DND-41 (cell line): ENCODE measurements at regions not wholly inside any gene's neighbourhood (a gene's known extent, or its start where the extent isn't known, plus 50 kb on each side); places are given as distances from the start of the nearest gene placed in this dataset.
"Not testable (repeated sequence)": the region's sequence is repeated elsewhere in the genome, so short reads cannot be mapped to it uniquely, and the experiment has no call there.

ENCODE experiments used
- ATAC-seq: fragments of 200-7000 bp; cut with Tn5 transposase; 3 replicates; pipeline ENCODE4 v1.9.1; 2021; ENCODE audit warnings: low read depth; ENCODE audit not compliant: insufficient read depth
- DNase-seq: peaks from one replicate; pipeline ENCODE4 v3.0.0-alpha.2; 2020
- H2AFZ ChIP-seq: 2 replicates; pipeline ENCODE4 v1.6.0; 2012; ENCODE audit warnings: low read depth, low read length
- H3K27ac ChIP-seq: 2 replicates; pipeline ENCODE4 v1.5.1; 2012; ENCODE audit warnings: low read length, inconsistent platforms
- H3K27me3 ChIP-seq: fragments of 200-600 bp; sonication (generic); 2 replicates; pipeline ENCODE4 v1.6.0; 2012; ENCODE audit warnings: low read length, mild to moderate bottlenecking, inconsistent platforms; ENCODE audit not compliant: insufficient read depth, poor library complexity
- H3K36me3 ChIP-seq: 2 replicates; pipeline ENCODE4 v1.5.1; 2012; ENCODE audit warnings: low read length, inconsistent platforms; ENCODE audit not compliant: insufficient read depth
- H3K4me1 ChIP-seq: 2 replicates; pipeline ENCODE4 v1.5.1; 2012; ENCODE audit warnings: mild to moderate bottlenecking, low read length; ENCODE audit not compliant: insufficient read depth
- H3K4me2 ChIP-seq: 2 replicates; pipeline ENCODE4 v1.6.0; 2012; ENCODE audit warnings: mild to moderate bottlenecking, moderate library complexity, low read length, inconsistent platforms; ENCODE audit not compliant: insufficient read depth
- H3K4me3 ChIP-seq, 2 experiments: fragments of 200-600 bp in 1 of 2; shearing (Covaris generic) in 1 of 2; 2 replicates each; pipeline ENCODE4 v1.5.1; 2012 to 2016; ENCODE audit warnings: inconsistent platforms in 2 of 2, low read length in 2 of 2, mild to moderate bottlenecking in 2 of 2, low read depth in 1 of 2, moderate library complexity in 1 of 2
- H3K79me2 ChIP-seq: 2 replicates; pipeline ENCODE4 v1.6.0; 2012; ENCODE audit warnings: low read length, inconsistent platforms; ENCODE audit not compliant: insufficient read depth
- H3K9ac ChIP-seq: 2 replicates; pipeline ENCODE4 v1.6.0; 2012; ENCODE audit warnings: low read depth, mild to moderate bottlenecking, inconsistent platforms, low read length, moderate library complexity
- H3K9me3 ChIP-seq: 2 replicates; pipeline ENCODE4 v1.5.1; 2012; ENCODE audit warnings: low read length, moderate library complexity, mild to moderate bottlenecking, inconsistent platforms; ENCODE audit not compliant: insufficient read depth, severe bottlenecking
- H4K20me1 ChIP-seq: 2 replicates; pipeline ENCODE4 v1.6.0; 2012; ENCODE audit warnings: low read length; ENCODE audit not compliant: insufficient read depth
- EZH2 ChIP-seq: IDR thresholded peaks from 3 replicates; pipeline ENCODE4 v1.6.1; 2012; ENCODE audit warnings: borderline replicate concordance, low read depth, mild to moderate bottlenecking, moderate library complexity, low read length, inconsistent platforms; ENCODE audit not compliant: severe bottlenecking
- TF ChIP-seq, protein P1 (sequence below): IDR thresholded peaks from 2 replicates; pipeline ENCODE4 v1.5.1; 2012; ENCODE audit warnings: borderline replicate concordance, low read length, moderate library complexity, mild to moderate bottlenecking; ENCODE audit not compliant: poor library complexity, severe bottlenecking; ENCODE audit errors: extremely low read depth

DNA sequence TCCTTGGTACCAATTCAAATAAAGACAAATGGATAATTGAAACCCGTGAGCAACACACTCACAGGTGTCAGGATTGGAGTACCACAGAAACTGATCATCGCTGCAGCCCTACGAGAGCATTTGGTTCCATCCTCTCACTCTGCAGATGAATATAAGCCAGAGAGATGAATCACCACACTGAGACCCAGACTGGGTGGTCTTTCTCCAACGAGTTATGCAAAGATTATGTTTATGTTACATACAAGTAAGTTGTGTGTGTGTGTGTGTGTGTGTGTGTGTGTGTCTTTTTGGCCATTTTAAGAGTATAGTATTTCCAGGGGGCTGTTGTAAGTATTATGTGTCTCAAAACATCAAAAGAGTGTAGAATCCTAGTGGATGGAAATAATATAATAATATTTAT lies 329.5 kb upstream of the ZFP42 start:
- TF ChIP-seq, protein P1, sequence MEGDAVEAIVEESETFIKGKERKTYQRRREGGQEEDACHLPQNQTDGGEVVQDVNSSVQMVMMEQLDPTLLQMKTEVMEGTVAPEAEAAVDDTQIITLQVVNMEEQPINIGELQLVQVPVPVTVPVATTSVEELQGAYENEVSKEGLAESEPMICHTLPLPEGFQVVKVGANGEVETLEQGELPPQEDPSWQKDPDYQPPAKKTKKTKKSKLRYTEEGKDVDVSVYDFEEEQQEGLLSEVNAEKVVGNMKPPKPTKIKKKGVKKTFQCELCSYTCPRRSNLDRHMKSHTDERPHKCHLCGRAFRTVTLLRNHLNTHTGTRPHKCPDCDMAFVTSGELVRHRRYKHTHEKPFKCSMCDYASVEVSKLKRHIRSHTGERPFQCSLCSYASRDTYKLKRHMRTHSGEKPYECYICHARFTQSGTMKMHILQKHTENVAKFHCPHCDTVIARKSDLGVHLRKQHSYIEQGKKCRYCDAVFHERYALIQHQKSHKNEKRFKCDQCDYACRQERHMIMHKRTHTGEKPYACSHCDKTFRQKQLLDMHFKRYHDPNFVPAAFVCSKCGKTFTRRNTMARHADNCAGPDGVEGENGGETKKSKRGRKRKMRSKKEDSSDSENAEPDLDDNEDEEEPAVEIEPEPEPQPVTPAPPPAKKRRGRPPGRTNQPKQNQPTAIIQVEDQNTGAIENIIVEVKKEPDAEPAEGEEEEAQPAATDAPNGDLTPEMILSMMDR = no peak
- TF ChIP-seq EZH2 = no peak
- Histone ChIP-seq H4K20me1 (no peaks in the 10 kb centered on the region), H3K27me3 (no peaks in the 10 kb centered on the region), H3K9ac (no peak overlapping the region), H3K79me2 (no peaks in the 10 kb centered on the region), H2AFZ (no peak overlapping the region), H3K27ac (no peak overlapping the region), H3K4me1 (no peaks in the 10 kb centered on the region), H3K9me3 (peaks cover 4% of the 10 kb centered on the region), H3K4me2 (no peak overlapping the region), H3K36me3 (no peaks in the 10 kb centered on the region), H3K4me3 (no peak overlapping the region)
- ATAC-seq (no peak), DNase-seq (no peak)

- Histone ChIP-seq H3K36me3 (no peaks in the 10 kb centered on the region), H3K4me1 (no peaks in the 10 kb centered on the region), H4K20me1 (no peaks in the 10 kb centered on the region), H3K9me3 (peaks cover 4% of the 10 kb centered on the region), H3K27ac (no peak overlapping the region), H3K4me3 (no peak overlapping the region), H2AFZ (no peak overlapping the region), H3K4me2 (no peak overlapping the region), H3K79me2 (no peaks in the 10 kb centered on the region), H3K9ac (no peak overlapping the region), H3K27me3 (no peaks in the 10 kb centered on the region)
- no peak for DNase-seq
- ATAC-seq = no peak
- TF ChIP-seq EZH2 = no peak
- TF ChIP-seq, protein P1 = no peak
These were observed 328.7 kb upstream of the ZFP42 start for GRCh38 chr4:187666697-187667494.

DNA sequence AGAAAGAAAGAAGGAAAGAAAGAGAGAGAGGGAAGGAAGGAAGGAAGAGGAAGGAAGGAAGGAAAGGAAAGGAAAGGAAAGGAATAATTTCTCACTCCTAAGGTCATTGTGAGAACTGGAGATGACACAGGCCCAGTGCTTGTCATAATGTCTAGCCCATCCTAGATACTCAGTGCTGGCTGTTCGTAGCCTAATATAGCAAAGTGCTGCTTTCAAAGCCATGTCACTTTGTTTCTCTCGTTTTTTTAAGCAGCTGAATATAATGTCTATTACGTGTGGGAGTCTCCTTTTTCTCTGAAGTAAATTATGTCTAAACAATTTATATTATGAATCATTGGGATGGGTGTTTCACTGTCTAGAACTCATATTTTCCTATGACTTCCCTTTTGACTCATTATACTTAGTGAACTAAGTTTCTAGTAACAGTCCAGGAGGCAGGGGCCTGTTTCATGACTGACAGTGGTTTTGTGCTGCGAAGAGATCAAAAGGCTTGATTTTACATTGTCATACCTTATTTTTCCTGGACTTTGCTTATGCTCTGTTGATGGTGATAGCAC lies 327.0 kb upstream of the ZFP42 start:
- Histone ChIP-seq H3K4me3 (no peak overlapping the region), H3K79me2 (no peaks in the 10 kb centered on the region), H3K4me2 (no peak overlapping the region), H3K27ac (no peak overlapping the region), H4K20me1 (no peaks in the 10 kb centered on the region), H3K36me3 (no peaks in the 10 kb centered on the region), H2AFZ (no peak overlapping the region), H3K9ac (no peak overlapping the region), H3K27me3 (no peaks in the 10 kb centered on the region), H3K9me3 (peaks cover 4% of the 10 kb centered on the region), H3K4me1 (no peaks in the 10 kb centered on the region)
- ATAC-seq (no peak), DNase-seq (no peak)
- TF ChIP-seq EZH2 = no peak
- TF ChIP-seq, protein P1 = no peak

DNA sequence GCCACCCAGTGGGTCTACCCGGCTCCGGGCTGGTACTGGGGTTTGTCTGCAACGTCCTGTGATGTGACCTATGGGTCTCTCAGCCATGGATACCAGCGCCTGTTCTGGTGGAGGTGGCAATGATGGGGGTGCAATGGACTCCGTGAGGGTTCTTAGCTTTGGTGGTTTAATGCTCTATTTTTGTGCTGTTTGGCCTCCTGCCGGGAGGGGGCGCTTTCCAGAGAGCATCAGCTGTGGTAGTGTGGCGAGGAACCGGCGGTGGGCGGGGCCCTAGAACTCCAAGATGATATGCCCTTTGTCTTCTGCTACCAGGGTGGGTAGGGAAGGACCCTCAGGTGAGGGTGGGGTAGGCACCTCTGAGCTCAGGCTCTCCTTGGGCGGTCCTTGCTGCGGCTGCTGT lies 324.1 kb upstream of the ZFP42 start:
- not testable (repeated sequence) for H3K36me3 ChIP-seq, H4K20me1 ChIP-seq, H3K4me3 ChIP-seq

DNA sequence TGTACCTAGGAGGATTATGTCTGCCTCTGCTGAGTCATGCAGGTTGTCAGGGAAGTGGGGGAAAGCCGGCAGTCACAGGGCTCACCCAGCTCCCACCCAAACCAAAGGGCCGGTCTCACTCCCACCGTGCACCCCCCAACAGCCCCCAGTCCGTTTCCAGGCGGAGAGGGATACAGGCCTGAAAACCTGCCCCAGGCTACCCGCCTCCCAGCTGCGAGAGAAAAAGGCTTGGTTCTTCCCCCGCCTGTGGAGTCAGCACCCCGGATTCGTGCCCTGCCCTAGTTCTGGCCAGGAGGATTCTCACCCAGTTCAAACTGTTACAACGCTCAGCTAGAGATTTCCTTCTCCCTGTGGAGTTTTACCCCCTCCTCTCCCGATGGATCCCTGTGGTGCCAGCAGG lies 323.6 kb upstream of the ZFP42 start:
- not testable (repeated sequence) for H3K4me2 ChIP-seq, H3K9me3 ChIP-seq, DNase-seq, H3K27ac ChIP-seq, H3K79me2 ChIP-seq, H3K4me1 ChIP-seq, H3K9ac ChIP-seq, H3K4me3 ChIP-seq, H3K27me3 ChIP-seq, ATAC-seq, H2AFZ ChIP-seq, H3K36me3 ChIP-seq, H4K20me1 ChIP-seq

More for the DNA sequence above, 324.1 kb upstream of the ZFP42 start:
- H3K4me1 ChIP-seq, ATAC-seq, H3K79me2 ChIP-seq, H2AFZ ChIP-seq, H3K27me3 ChIP-seq, DNase-seq, H3K4me2 ChIP-seq, H3K9ac ChIP-seq, H3K27ac ChIP-seq, H3K9me3 ChIP-seq: not testable (repeated sequence)
